ENCODE measurements at regions not wholly inside any gene's neighbourhood (a gene's known extent, or its start where the extent isn't known, plus 50 kb on each side); places are given as distances from the start of the nearest gene placed in this dataset.

DNA sequence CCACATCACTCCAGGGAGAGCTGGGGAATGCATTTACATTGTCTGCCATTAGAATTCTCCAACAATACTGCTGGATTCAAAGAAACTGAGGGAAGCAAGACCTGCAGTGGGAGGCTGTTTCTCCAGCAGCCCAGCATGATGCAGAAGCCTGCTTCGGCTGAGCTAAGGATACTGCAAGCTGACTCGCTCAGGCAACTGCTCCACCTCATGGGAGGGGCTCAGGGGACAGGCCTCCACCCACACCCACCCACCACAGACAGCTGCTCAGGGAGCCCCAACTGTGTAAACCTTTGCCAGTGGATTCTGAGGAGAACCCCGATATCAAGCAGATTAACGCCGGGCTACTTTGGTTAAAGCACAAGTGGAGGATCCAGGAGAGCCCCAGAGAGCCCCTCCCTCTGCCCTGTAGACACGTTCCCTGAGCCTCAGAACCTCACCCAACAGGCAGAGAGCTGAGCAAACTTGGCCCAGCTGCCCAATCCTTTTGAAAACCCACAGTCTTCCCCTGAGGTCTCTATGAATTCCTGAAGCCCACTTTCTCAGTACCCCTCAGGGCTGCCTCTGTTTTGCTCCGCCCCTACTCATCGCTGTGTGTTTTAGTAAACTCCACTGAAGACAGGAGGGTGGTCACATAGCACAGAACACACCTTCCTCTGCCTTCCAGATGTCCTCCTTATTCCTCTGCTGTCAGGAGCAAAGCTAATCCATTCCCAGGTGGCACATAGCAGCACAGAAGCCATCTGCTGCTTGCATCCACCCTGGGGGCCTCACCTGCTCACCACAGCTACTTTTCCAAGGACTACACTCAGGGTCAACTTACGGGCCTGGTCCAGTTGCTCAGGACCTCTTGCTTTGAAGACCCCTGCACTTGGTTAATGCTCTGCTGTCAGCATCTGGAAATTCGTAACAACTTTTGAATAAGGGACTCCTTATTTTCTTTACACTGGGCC, 269.0 kb downstream of the ABHD5 start:
- Histone ChIP-seq H3K4me1 (no peaks in the 10 kb centered on the region), H3K9me3 (no peaks in the 10 kb centered on the region), H3K27me3 (replicated peaks; ENCODE audit: control insufficient read depth, insufficient read depth, low read length) (no peaks in the 10 kb centered on the region; the same call in 1 of the 2 replicates), H3K36me3 (ENCODE audit: control insufficient read depth, insufficient read depth, low read length) (no peaks in the 10 kb centered on the region), H3K4me3 (ENCODE audit: low read depth, low read length) (no peak overlapping the region)
- Mint-ChIP-seq H3K36me3 (ENCODE audit: insufficient read depth, unreplicated experiment) (no peaks in the 10 kb centered on the region), H3K27ac (ENCODE audit: unreplicated experiment) (no peak overlapping the region), H3K4me3 (ENCODE audit: unreplicated experiment) (no peak overlapping the region), H3K9me3 (ENCODE audit: unreplicated experiment) (no peaks in the 10 kb centered on the region), H3K27me3 (ENCODE audit: insufficient read depth, unreplicated experiment) (peaks cover 26% of the 10 kb centered on the region), H3K4me1 (ENCODE audit: low read depth, unreplicated experiment) (no peaks in the 10 kb centered on the region)
- no TSS peak for BruUV-seq (replicated peaks)
- POLR2A ChIA-PET, result no interaction called here
- CTCF ChIA-PET, result no interaction called here
- no peak for TF ChIP-seq CTCF (IDR thresholded peaks at IDR 0.05; ENCODE audit: insufficient read depth in 1 of 2, low read depth in 1 of 2, low read length in 1 of 2, severe bottlenecking in 1 of 2, unreplicated experiment in 1 of 2)
- no peak for DNase-seq
- intact Hi-C loops (cut with micrococcal nuclease; ENCODE audit: unreplicated experiment), result no loop called here

DNA sequence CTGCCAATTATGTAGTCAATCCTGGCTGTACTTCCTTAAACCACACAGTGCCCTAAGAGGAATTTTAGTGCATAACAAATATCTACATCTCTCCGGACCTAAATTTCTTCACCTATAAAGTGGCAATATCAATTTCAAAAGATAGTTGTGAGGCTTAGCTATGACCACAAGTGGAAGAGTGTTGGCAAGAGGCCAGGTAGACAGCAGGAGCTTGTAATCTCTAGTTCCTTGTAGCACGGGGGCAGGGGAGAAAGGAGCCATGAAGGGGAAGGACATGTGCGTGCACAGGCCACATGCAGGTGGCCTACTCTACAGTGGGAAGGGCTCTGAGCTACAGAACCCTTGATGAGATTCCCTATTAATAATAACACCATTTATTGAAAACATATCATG, 269.7 kb downstream of the ABHD5 start:
- no peaks in the 10 kb centered on the region for H3K4me1 Mint-ChIP-seq (ENCODE audit: low read depth, unreplicated experiment)
- H3K9me3 Mint-ChIP-seq (ENCODE audit: unreplicated experiment), result no peaks in the 10 kb centered on the region
- Histone ChIP-seq H3K4me3 (ENCODE audit: low read depth, low read length) (no peak overlapping the region), H3K36me3 (ENCODE audit: control insufficient read depth, insufficient read depth, low read length) (no peaks in the 10 kb centered on the region), H3K9me3 (no peaks in the 10 kb centered on the region), H3K27me3 (replicated peaks; ENCODE audit: control insufficient read depth, insufficient read depth, low read length) (no peaks in the 10 kb centered on the region; the same call in 1 of the 2 replicates), H3K4me1 (no peaks in the 10 kb centered on the region)
- H3K4me3 Mint-ChIP-seq (ENCODE audit: unreplicated experiment), result no peak overlapping the region
- ChIA-PET POLR2A (no interaction called here), CTCF (no interaction called here)
- no TSS peak for BruUV-seq (replicated peaks)
- no peak for DNase-seq
- intact Hi-C loops (cut with micrococcal nuclease; ENCODE audit: unreplicated experiment), result no loop called here
- H3K27ac Mint-ChIP-seq (ENCODE audit: unreplicated experiment), result no peak overlapping the region
- H3K27me3 Mint-ChIP-seq (ENCODE audit: insufficient read depth, unreplicated experiment), result peaks cover 23% of the 10 kb centered on the region
- no peak for TF ChIP-seq CTCF (IDR thresholded peaks at IDR 0.05; ENCODE audit: insufficient read depth in 1 of 2, low read depth in 1 of 2, low read length in 1 of 2, severe bottlenecking in 1 of 2, unreplicated experiment in 1 of 2)
- no peaks in the 10 kb centered on the region for H3K36me3 Mint-ChIP-seq (ENCODE audit: insufficient read depth, unreplicated experiment)

DNA sequence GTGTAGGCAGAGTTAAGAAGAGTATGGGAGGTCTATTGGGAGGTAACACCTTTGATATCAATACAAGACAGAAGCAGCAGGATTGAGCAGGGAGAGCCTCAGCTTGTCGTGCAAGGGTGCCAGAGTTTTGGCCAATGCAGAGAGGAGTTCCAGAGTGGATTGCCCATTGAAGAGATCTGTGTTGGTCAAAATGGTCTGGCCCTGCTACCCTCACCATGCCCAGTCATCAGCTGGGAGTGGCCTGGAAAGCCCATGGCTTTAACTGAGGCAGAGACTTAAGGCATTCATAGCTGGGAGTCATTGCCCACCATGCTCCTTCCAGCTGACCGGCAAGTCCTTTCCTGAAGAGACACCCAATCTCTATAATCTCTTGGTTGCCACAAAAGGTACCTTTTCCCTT, 271.3 kb downstream of the ABHD5 start:
- no peak for DNase-seq
- H3K36me3 ChIP-seq (ENCODE audit: control insufficient read depth, insufficient read depth, low read length), result no peaks in the 10 kb centered on the region
- no peaks in the 10 kb centered on the region for H3K4me1 ChIP-seq
- H3K9me3 Mint-ChIP-seq (ENCODE audit: unreplicated experiment), result no peaks in the 10 kb centered on the region
- ChIA-PET POLR2A (no interaction called here), CTCF (no interaction called here)
- no peak overlapping the region for H3K27ac Mint-ChIP-seq (ENCODE audit: unreplicated experiment)
- H3K4me1 Mint-ChIP-seq (ENCODE audit: low read depth, unreplicated experiment), result no peaks in the 10 kb centered on the region
- H3K9me3 ChIP-seq, result no peaks in the 10 kb centered on the region
- intact Hi-C loops (cut with micrococcal nuclease; ENCODE audit: unreplicated experiment), result no loop called here
- H3K4me3 Mint-ChIP-seq (ENCODE audit: unreplicated experiment), result no peak overlapping the region
- H3K4me3 ChIP-seq (ENCODE audit: low read depth, low read length), result no peak overlapping the region
- no peak for TF ChIP-seq CTCF (IDR thresholded peaks at IDR 0.05; ENCODE audit: insufficient read depth in 1 of 2, low read depth in 1 of 2, low read length in 1 of 2, severe bottlenecking in 1 of 2, unreplicated experiment in 1 of 2)
- H3K27me3 Mint-ChIP-seq (ENCODE audit: insufficient read depth, unreplicated experiment), result peaks cover 14% of the 10 kb centered on the region
- BruUV-seq (replicated peaks), result no TSS peak
- no peaks in the 10 kb centered on the region; the same call in 1 of the 2 replicates for H3K27me3 ChIP-seq (replicated peaks; ENCODE audit: control insufficient read depth, insufficient read depth, low read length)
- H3K36me3 Mint-ChIP-seq (ENCODE audit: insufficient read depth, unreplicated experiment), result no peaks in the 10 kb centered on the region

Measured in Caco-2 (cell line).